Lower leg skin (tissue), 3 donors: ENCODE measurements at regions not wholly inside any gene's neighbourhood (a gene's known extent, or its start where the extent isn't known, plus 50 kb on each side); places are given as distances from the start of the nearest gene placed in this dataset.

Source experiments
- CTCF ChIP-seq, 3 donors: fragments of 450-650 bp; IDR thresholded peaks; one replicate each; pipeline ENCODE4 v1.5.1; 2016; ENCODE audit warnings: antibody characterized with exemption in 3 of 3, mild to moderate bottlenecking in 3 of 3, moderate library complexity in 2 of 3
- POLR2A ChIP-seq, 2 donors: fragments of 450-650 bp; IDR thresholded peaks; one replicate each; pipeline ENCODE4 v1.6.1; 2016 to 2017; ENCODE audit warnings: antibody characterized with exemption in 2 of 2, mild to moderate bottlenecking in 1 of 2, moderate library complexity in 1 of 2

- TF ChIP-seq POLR2A (IDR thresholded peaks at IDR 0.05) (no peak), CTCF (IDR thresholded peaks at IDR 0.05) (no peak)
These were observed 102.8 kb upstream of the TBC1D5 start for GRCh38 chr3:17845026-17845812.
